Naive thymus-derived CD4-positive, alpha-beta T cell (primary cell): ENCODE measurements at regions not wholly inside any gene's neighbourhood (a gene's known extent, or its start where the extent isn't known, plus 50 kb on each side); places are given as distances from the start of the nearest gene placed in this dataset.
A peak's percentile ranks its signal among the peaks of the same experiment; 100 is the strongest.

Experiments
- ATAC-seq: fragments of 150-1000 bp; cut with Tn5 transposase; 2 replicates; pipeline ENCODE4 v1.10.0; 2021; ENCODE audit warnings: mild to moderate bottlenecking, moderate library complexity
- CTCF ChIA-PET: fragments of 350-600 bp; sonication (Branson Sonifier 250); formaldehyde crosslinking; loops from one replicate; lab custom pipeline; 2021; ENCODE audit warnings: antibody characterized with exemption; lab: Charles Lee
- POLR2A ChIA-PET: fragments of 350-600 bp; sonication (Branson Sonifier 250); formaldehyde crosslinking; loops from one replicate; lab custom pipeline; 2021; ENCODE audit warnings: antibody characterized with exemption, inconsistent platforms; lab: Charles Lee
- DNase-seq, 9 donors: peaks; one replicate each; pipeline versions ENCODE4 v3.0.0 to v3.0.0-alpha.2; 2020 to 2022; ENCODE audit warnings: mixed read lengths in 1 of 9
- H3K27ac ChIP-seq: one replicate; pipeline ENCODE4 v1.7.0; 2013; ENCODE audit warnings: mild to moderate bottlenecking, low read depth, low read length, moderate library complexity
- H3K27me3 ChIP-seq, 2 donors: one replicate each; pipeline ENCODE4 v1.7.0; 2013; ENCODE audit warnings: low read length in 2 of 2, mild to moderate bottlenecking in 2 of 2, moderate library complexity in 2 of 2; ENCODE audit not compliant: control insufficient read depth in 2 of 2, insufficient read depth in 2 of 2
- H3K36me3 ChIP-seq, 3 experiments: 1 replicate in 2 of 3; 2 replicates in 1 of 3; pipeline ENCODE4 v1.7.0; 2013; ENCODE audit warnings: low read length in 3 of 3, mild to moderate bottlenecking in 3 of 3, moderate library complexity in 1 of 3; ENCODE audit not compliant: insufficient read depth in 3 of 3, control insufficient read depth in 2 of 3
- H3K4me1 ChIP-seq, 2 donors: one replicate each; pipeline ENCODE4 v1.7.0; 2013; ENCODE audit warnings: low read length in 2 of 2, mild to moderate bottlenecking in 2 of 2, moderate library complexity in 1 of 2; ENCODE audit not compliant: control insufficient read depth in 2 of 2, insufficient read depth in 2 of 2
- H3K4me3 ChIP-seq: 2 replicates; pipeline ENCODE4 v1.7.0; 2013; ENCODE audit warnings: mild to moderate bottlenecking, low read length
- H3K9me3 ChIP-seq, 3 experiments: 1 replicate in 2 of 3; 2 replicates in 1 of 3; pipeline ENCODE4 v1.7.0; 2013; ENCODE audit warnings: low read length in 3 of 3; ENCODE audit not compliant: control insufficient read depth in 2 of 3
- H3K27ac Mint-ChIP-seq, 9 donors: one replicate each; pipeline ENCODE4 v1.8.0; 2020 to 2022; ENCODE audit warnings: mixed read lengths in 9 of 9, mild to moderate bottlenecking in 8 of 9, moderate library complexity in 5 of 9, inconsistent platforms in 2 of 9
- H3K27me3 Mint-ChIP-seq, 5 donors: one replicate each; pipeline ENCODE4 v1.8.0; 2021 to 2022; ENCODE audit warnings: mixed read lengths in 5 of 5, mild to moderate bottlenecking in 1 of 5
- H3K36me3 Mint-ChIP-seq, 5 donors: one replicate each; pipeline ENCODE4 v1.8.0; 2020 to 2022; ENCODE audit warnings: mixed read lengths in 5 of 5, mild to moderate bottlenecking in 3 of 5, inconsistent platforms in 1 of 5
- H3K4me1 Mint-ChIP-seq, 7 donors: one replicate each; pipeline ENCODE4 v1.8.0; 2020 to 2022; ENCODE audit warnings: mixed read lengths in 7 of 7, mild to moderate bottlenecking in 3 of 7, inconsistent platforms in 1 of 7
- H3K4me3 Mint-ChIP-seq, 10 donors: one replicate each; pipeline ENCODE4 v1.8.0; 2020 to 2022; ENCODE audit warnings: mild to moderate bottlenecking in 10 of 10, mixed read lengths in 10 of 10, moderate library complexity in 6 of 10, inconsistent platforms in 2 of 10
- H3K9me3 Mint-ChIP-seq, 11 donors: one replicate each; pipeline ENCODE4 v1.8.0; 2020 to 2022; ENCODE audit warnings: mixed read lengths in 11 of 11, mild to moderate bottlenecking in 4 of 11, inconsistent platforms in 1 of 11, moderate library complexity in 1 of 11
- intact Hi-C, 2 donors: fragments of 100-400 bp; cut with micrococcal nuclease; formaldehyde crosslinking; loops; one replicate each; pipeline ENCODE4 v1.15.1; 2023

DNA sequence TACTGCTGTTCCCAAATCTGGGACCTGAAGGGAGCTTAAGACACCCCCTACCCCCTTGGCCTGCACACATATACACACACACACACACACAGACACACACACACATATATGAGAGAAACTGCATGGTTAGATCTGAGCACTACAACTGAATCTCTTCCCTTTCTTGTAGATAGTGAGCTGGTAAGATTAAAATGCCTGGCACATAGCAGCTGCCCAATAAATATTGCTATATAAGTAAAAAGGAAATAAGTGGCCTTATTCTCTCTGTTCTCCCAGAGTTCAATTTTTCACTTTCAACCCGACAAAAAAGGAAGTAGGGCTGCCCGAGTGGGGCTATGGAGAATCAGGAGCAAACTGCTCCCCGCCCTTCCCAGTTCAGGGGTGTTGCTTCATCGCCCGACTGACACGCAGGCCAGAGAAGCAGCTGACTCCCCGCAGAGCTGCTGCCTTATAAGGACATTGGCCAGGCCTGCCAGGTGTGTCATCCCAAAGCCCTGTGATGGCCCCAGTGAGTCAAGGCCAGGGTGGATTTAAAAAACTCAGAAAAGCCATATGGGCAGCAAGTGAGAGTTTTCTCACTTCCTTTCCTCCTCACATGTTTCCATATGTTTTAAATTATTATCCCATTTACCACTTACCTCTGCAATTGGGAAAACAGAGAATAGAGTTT lies 106.5 kb upstream of the SLC44A3 start:
- no peak overlapping the region for H3K4me3 Mint-ChIP-seq
- peaks cover 0 to 8% (median 0%) of the 10 kb centered on the region in 7 donors for H3K4me1 Mint-ChIP-seq
- no peaks in the 10 kb centered on the region for H3K9me3 Mint-ChIP-seq
- DNase-seq (peak in 1 of 9 donors; percentile 23), ATAC-seq (peak; percentile 89)
- no peaks in the 10 kb centered on the region for H3K36me3 ChIP-seq
- no peak overlapping the region for H3K27ac ChIP-seq
- CTCF ChIA-PET: no interaction called here
- H3K27me3 Mint-ChIP-seq: peaks cover 3 to 14% (median 7%) of the 10 kb centered on the region in 5 donors
- POLR2A ChIA-PET: no interaction called here
- H3K9me3 ChIP-seq: no peaks in the 10 kb centered on the region
- intact Hi-C loops: no loop called here
- H3K4me3 ChIP-seq: no peak overlapping the region
- no peak overlapping the region for H3K27ac Mint-ChIP-seq
- no peaks in the 10 kb centered on the region for H3K27me3 ChIP-seq
- no peaks in the 10 kb centered on the region for H3K4me1 ChIP-seq
- H3K36me3 Mint-ChIP-seq: no peaks in the 10 kb centered on the region

DNA sequence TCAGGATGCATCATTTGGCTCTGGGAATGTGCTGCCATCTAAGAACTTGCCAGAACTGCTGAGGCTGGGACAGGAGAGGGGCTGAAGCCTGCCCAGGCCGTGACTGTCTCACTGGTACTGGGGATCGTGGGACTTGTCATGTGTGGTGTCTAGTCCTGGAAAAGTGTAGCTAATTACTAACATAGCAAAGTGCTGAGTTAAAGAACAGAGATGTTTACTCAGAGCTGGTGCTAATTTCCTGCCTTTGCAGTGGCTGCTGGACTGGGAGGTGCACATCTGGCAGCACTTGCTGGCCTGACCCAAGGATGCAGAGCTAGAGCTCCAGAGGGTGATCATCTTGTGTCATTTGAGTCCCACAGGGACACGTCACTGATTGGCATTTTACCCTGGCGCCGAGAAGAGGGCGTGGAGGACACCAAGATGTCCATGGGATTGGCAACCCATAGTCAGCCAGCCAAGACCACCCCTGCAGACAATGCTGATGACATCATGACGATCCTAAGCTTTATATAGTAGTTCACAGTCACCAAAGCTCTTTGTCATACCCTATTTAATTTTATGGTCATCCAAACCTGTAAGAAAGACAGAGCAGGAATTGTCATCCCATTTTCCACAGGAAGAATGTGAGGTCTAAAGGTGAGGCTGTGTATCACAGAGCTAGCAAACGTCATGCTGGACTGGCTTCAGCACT lies 110.1 kb upstream of the SLC44A3 start:
- Histone ChIP-seq H3K4me3 (no peak overlapping the region), H3K4me1 (no peaks in the 10 kb centered on the region), H3K27me3 (no peaks in the 10 kb centered on the region), H3K9me3 (no peaks in the 10 kb centered on the region), H3K36me3 (no peaks in the 10 kb centered on the region), H3K27ac (no peak overlapping the region)
- Mint-ChIP-seq H3K4me1 (peaks cover 0 to 8% (median 0%) of the 10 kb centered on the region in 7 donors), H3K4me3 (no peak overlapping the region), H3K36me3 (no peaks in the 10 kb centered on the region), H3K27me3 (peaks cover 0 to 11% (median 5%) of the 10 kb centered on the region in 5 donors), H3K27ac (no peak overlapping the region), H3K9me3 (peaks cover 0 to 2% (median 0%) of the 10 kb centered on the region in 11 donors)
- ATAC-seq (no peak), DNase-seq (no peak)
- ChIA-PET CTCF (no interaction called here), POLR2A (no interaction called here)
- intact Hi-C loops: no loop called here

DNA sequence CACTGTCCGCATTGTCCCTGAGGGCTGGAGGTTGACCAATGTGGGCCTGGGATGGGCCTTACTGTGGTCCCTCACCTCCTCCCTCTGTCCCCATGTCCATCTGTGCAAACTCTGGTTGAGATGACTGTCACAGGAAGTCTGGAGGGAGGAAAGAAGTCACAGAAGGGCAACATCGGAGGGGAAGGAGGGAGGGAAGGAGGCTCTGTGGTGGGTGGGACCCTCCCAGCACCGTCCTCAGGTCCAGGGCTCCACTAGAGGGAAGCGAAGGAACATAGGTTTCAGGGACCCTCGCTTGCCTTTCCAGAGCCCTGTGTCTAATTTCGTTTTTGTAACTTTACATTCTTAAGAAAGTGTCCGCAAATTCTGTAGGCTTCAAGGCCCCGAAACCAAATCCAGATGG lies 111.3 kb upstream of the SLC44A3 start:
- Histone ChIP-seq H3K36me3 (no peaks in the 10 kb centered on the region), H3K27me3 (no peaks in the 10 kb centered on the region), H3K4me3 (no peak overlapping the region), H3K27ac (no peak overlapping the region), H3K9me3 (no peaks in the 10 kb centered on the region), H3K4me1 (no peaks in the 10 kb centered on the region)
- peaks cover 0 to 5% (median 0%) of the 10 kb centered on the region in 7 donors for H3K4me1 Mint-ChIP-seq
- no peaks in the 10 kb centered on the region for H3K36me3 Mint-ChIP-seq
- intact Hi-C loops: no loop called here
- CTCF ChIA-PET: no interaction called here
- ATAC-seq: no peak
- no peak for DNase-seq
- H3K27ac Mint-ChIP-seq: no peak overlapping the region
- peaks cover 0 to 2% (median 0%) of the 10 kb centered on the region in 11 donors for H3K9me3 Mint-ChIP-seq
- no peak overlapping the region for H3K4me3 Mint-ChIP-seq
- POLR2A ChIA-PET: no interaction called here
- H3K27me3 Mint-ChIP-seq: peaks cover 5 to 14% (median 7%) of the 10 kb centered on the region in 5 donors

DNA sequence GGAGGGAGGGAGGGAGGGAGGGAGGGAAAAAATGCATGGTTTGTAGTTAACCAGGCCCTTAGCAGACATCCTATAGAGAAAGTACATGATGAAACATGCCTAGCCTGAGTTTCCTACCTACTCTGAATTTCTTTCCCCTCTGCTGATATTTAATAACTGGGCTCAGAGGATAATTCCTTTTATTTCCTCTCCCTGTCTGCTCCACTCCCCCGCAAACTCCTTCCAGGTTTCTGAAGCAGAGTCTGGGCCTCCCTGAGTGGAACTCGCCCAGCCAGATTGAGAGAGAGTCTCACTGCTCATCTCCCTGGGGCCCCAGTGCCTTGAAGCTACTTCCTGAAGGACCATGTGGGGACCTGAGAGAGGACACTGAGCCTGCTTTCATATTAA lies 111.9 kb upstream of the SLC44A3 start:
- POLR2A ChIA-PET: no interaction called here

DNA sequence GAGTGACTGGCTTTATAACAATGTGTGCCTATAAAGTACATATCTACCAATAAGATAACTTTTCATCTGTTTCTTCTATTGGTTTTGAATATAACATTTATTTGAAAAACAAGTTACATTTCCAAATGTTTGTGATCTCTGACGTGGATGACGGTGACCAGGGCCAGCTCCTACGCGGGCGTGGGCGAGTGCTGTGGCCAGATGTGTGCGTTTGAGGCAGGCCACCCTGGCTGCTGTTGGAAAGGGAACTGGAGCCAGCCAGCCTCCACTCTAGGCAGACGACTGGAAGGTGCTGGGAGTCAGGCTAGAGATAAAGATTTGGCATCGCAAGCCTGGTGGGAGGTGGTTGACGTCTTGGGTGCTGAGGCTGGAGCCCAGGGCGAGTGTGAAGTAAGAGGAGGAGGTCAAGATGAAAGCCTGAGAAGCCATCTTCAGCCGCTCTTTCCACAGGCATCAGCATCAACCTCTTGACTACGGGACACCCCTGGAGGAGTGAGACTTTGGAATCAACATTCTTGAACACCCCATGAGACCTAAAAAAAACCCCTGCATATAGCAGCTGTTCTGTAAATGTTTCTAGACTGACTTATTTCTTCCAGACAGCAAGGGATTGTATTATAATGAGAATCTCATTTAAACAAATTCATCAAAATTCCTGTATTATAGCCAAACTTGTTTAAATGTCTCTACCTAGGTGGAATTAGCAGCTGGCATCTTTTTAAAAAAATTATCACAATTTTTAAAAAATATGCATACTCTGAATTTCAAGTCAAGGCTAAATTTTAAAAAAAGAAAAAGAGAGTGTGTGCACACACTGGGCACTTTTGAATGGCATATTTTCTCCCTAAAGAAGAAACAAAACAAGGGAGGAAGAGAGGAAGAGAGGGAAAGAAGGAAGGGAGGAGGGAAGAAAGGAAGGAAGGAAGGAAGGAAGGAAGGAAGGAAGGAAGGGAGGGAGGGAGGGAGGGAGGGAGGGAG lies 112.5 kb upstream of the SLC44A3 start:
- intact Hi-C loops: no loop called here
- ChIA-PET CTCF (no interaction called here), POLR2A (no interaction called here)
- H3K36me3 ChIP-seq: no peaks in the 10 kb centered on the region
- no peak overlapping the region for H3K4me3 ChIP-seq
- no peak for ATAC-seq
- H3K9me3 ChIP-seq: no peaks in the 10 kb centered on the region
- no peaks in the 10 kb centered on the region for H3K27me3 ChIP-seq
- peaks cover 0 to 2% (median 0%) of the 10 kb centered on the region in 11 donors for H3K9me3 Mint-ChIP-seq
- H3K4me3 Mint-ChIP-seq: no peak overlapping the region
- H3K36me3 Mint-ChIP-seq: no peaks in the 10 kb centered on the region
- no peak for DNase-seq
- no peaks in the 10 kb centered on the region for H3K4me1 Mint-ChIP-seq
- H3K27ac ChIP-seq: no peak overlapping the region
- H3K27me3 Mint-ChIP-seq: peaks cover 5 to 14% (median 7%) of the 10 kb centered on the region in 5 donors
- H3K4me1 ChIP-seq: no peaks in the 10 kb centered on the region
- H3K27ac Mint-ChIP-seq: no peak overlapping the region

More for the DNA sequence above, 111.9 kb upstream of the SLC44A3 start:
- no peak overlapping the region for H3K27ac Mint-ChIP-seq
- no peaks in the 10 kb centered on the region for H3K4me1 ChIP-seq
- H3K27ac ChIP-seq: no peak overlapping the region
- no peaks in the 10 kb centered on the region for H3K36me3 Mint-ChIP-seq
- ATAC-seq: no peak
- H3K27me3 ChIP-seq: no peaks in the 10 kb centered on the region
- intact Hi-C loops: no loop called here
- peaks cover 0 to 2% (median 0%) of the 10 kb centered on the region in 7 donors for H3K4me1 Mint-ChIP-seq
- CTCF ChIA-PET: no interaction called here
- peaks cover 5 to 14% (median 7%) of the 10 kb centered on the region in 5 donors for H3K27me3 Mint-ChIP-seq
- no peak for DNase-seq
- no peaks in the 10 kb centered on the region for H3K36me3 ChIP-seq
- H3K4me3 ChIP-seq: no peak overlapping the region
- H3K4me3 Mint-ChIP-seq: no peak overlapping the region
- H3K9me3 Mint-ChIP-seq: peaks cover 0 to 2% (median 0%) of the 10 kb centered on the region in 11 donors
- no peaks in the 10 kb centered on the region for H3K9me3 ChIP-seq

DNA sequence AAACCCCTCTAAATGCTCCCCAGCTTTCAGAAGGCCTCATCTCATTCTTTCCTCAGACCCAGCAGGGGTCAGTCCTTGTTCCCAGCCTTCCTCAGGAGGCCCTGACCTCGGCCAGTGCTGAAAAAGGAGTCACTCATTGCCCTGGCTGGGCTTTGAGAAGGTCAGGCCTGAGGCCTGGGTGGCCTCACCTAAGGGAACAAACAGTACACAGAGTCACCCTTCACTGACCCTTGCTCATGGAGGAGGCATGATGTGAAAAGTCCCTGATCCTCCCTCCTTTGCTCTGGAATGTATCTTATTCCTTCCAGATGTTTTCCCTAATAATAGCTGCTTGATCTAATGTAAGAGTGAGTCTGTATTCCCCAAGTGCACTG lies 117.7 kb upstream of the SLC44A3 start:
- POLR2A ChIA-PET: no interaction called here
- no peak overlapping the region for H3K4me3 Mint-ChIP-seq
- CTCF ChIA-PET: no interaction called here
- no peaks in the 10 kb centered on the region for H3K36me3 Mint-ChIP-seq
- intact Hi-C loops: no loop called here
- Histone ChIP-seq H3K9me3 (no peaks in the 10 kb centered on the region), H3K27ac (no peak overlapping the region), H3K36me3 (no peaks in the 10 kb centered on the region), H3K4me3 (no peak overlapping the region), H3K4me1 (no peaks in the 10 kb centered on the region), H3K27me3 (no peaks in the 10 kb centered on the region)
- no peaks in the 10 kb centered on the region for H3K4me1 Mint-ChIP-seq
- no peak overlapping the region for H3K27ac Mint-ChIP-seq
- no peak for ATAC-seq
- H3K9me3 Mint-ChIP-seq: peaks cover 0 to 2% (median 0%) of the 10 kb centered on the region in 11 donors
- no peak for DNase-seq
- peaks cover 0 to 14% (median 7%) of the 10 kb centered on the region in 5 donors for H3K27me3 Mint-ChIP-seq
